Tibial nerve (tissue), 4 donors: ENCODE measurements at regions not wholly inside any gene's neighbourhood (a gene's known extent, or its start where the extent isn't known, plus 50 kb on each side); places are given as distances from the start of the nearest gene placed in this dataset.
"Not testable (repeated sequence)": the region's sequence is repeated elsewhere in the genome, so short reads cannot be mapped to it uniquely, and the experiment has no call there.

Experiments used
- EP300 ChIP-seq, 2 donors: sonication (generic); formaldehyde crosslinking; IDR thresholded peaks; one replicate each; pipeline ENCODE4 v1.6.1; 2017; ENCODE audit warnings: antibody characterized with exemption in 2 of 2, mild to moderate bottlenecking in 1 of 2
- POLR2A ChIP-seq, 2 donors: fragments of 450-650 bp; IDR thresholded peaks; one replicate each; pipeline ENCODE4 v1.6.1; 2017; ENCODE audit warnings: antibody characterized with exemption in 2 of 2, mild to moderate bottlenecking in 2 of 2, moderate library complexity in 2 of 2
- TF ChIP-seq, protein P1 (sequence below), 5 experiments: fragments of 200-600 bp in 3 of 5; fragments of 450-650 bp in 2 of 5; sonication (generic) in 3 of 5; IDR thresholded peaks; one replicate each; pipeline ENCODE4 v1.5.1; 2016 to 2019; ENCODE audit warnings: antibody characterized with exemption in 5 of 5, mild to moderate bottlenecking in 3 of 5, moderate library complexity in 2 of 5

GRCh38 chr20:51123887-51124286 lies 101.0 kb upstream of the KCNG1 start:
- TF ChIP-seq POLR2A, EP300 (IDR thresholded peaks at IDR 0.05): not testable (repeated sequence)
- TF ChIP-seq, protein P1, sequence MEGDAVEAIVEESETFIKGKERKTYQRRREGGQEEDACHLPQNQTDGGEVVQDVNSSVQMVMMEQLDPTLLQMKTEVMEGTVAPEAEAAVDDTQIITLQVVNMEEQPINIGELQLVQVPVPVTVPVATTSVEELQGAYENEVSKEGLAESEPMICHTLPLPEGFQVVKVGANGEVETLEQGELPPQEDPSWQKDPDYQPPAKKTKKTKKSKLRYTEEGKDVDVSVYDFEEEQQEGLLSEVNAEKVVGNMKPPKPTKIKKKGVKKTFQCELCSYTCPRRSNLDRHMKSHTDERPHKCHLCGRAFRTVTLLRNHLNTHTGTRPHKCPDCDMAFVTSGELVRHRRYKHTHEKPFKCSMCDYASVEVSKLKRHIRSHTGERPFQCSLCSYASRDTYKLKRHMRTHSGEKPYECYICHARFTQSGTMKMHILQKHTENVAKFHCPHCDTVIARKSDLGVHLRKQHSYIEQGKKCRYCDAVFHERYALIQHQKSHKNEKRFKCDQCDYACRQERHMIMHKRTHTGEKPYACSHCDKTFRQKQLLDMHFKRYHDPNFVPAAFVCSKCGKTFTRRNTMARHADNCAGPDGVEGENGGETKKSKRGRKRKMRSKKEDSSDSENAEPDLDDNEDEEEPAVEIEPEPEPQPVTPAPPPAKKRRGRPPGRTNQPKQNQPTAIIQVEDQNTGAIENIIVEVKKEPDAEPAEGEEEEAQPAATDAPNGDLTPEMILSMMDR (IDR thresholded peaks at IDR 0.05) = not testable (repeated sequence)
